H1 (cell line): ENCODE measurements at regions not wholly inside any gene's neighbourhood (a gene's known extent, or its start where the extent isn't known, plus 50 kb on each side); places are given as distances from the start of the nearest gene placed in this dataset.

Experiments
- BRCA1 ChIP-seq: IDR thresholded peaks from 2 replicates; pipeline ENCODE4 v1.6.1; 2012; ENCODE audit warnings: low read depth, low read length, improper control_type of control experiment
- CTCF ChIP-seq, 3 experiments: IDR thresholded peaks; 1 replicate in 2 of 3; 2 replicates in 1 of 3; pipeline versions ENCODE4 v1.5.1 to v1.6.1; 2011; ENCODE audit warnings: low read length in 3 of 3, mild to moderate bottlenecking in 3 of 3, inconsistent platforms in 2 of 3, low read depth in 1 of 3, moderate library complexity in 1 of 3; ENCODE audit not compliant: insufficient read depth in 1 of 3; ENCODE audit errors: control extremely low read depth in 1 of 3
- GABPA ChIP-seq: IDR thresholded peaks from 2 replicates; pipeline ENCODE4 v1.6.1; 2011; ENCODE audit warnings: mild to moderate bottlenecking, low read length, moderate library complexity, borderline replicate concordance; ENCODE audit not compliant: insufficient read depth
- KDM1A ChIP-seq: fragments of 200-600, 300-600 bp; sonication (generic); IDR thresholded peaks from 2 replicates; pipeline ENCODE4 v1.7.1; 2016; ENCODE audit warnings: mild to moderate bottlenecking, low read length, borderline replicate concordance
- MAX ChIP-seq: IDR thresholded peaks from 2 replicates; pipeline ENCODE4 v1.6.1; 2012; ENCODE audit warnings: inconsistent platforms
- NRF1 ChIP-seq: IDR thresholded peaks from 2 replicates; pipeline ENCODE4 v1.6.1; 2011; ENCODE audit warnings: mild to moderate bottlenecking, low read depth, low read length, improper control_type of control experiment
- POLR2A ChIP-seq, 2 experiments: IDR thresholded peaks; 1 replicate in 1 of 2; 2 replicates in 1 of 2; pipeline ENCODE4 v1.6.1; 2011; ENCODE audit warnings: low read depth in 2 of 2, low read length in 2 of 2, mild to moderate bottlenecking in 2 of 2; ENCODE audit errors: control extremely low read depth in 1 of 2
- RAD21 ChIP-seq, 2 experiments: IDR thresholded peaks in 1 of 2; conservative IDR thresholded peaks in 1 of 2; 2 replicates each; pipeline ENCODE4 v1.6.1; 2011; ENCODE audit warnings: low read depth in 2 of 2, low read length in 2 of 2, improper control_type of control experiment in 1 of 2, inconsistent platforms in 1 of 2, mild to moderate bottlenecking in 1 of 2, moderate library complexity in 1 of 2
- RFX5 ChIP-seq: IDR thresholded peaks from 2 replicates; pipeline ENCODE4 v1.6.1; 2011; ENCODE audit warnings: low read depth, low read length, improper control_type of control experiment, borderline replicate concordance
- SIX5 ChIP-seq: IDR thresholded peaks from 2 replicates; pipeline ENCODE4 v1.6.1; 2011; ENCODE audit warnings: mild to moderate bottlenecking, low read depth, low read length
- SUZ12 ChIP-seq: fragments of 200-600 bp; sonication (generic); IDR thresholded peaks from 2 replicates; pipeline ENCODE4 v1.6.1; 2012; ENCODE audit warnings: mild to moderate bottlenecking, inconsistent platforms, low read length, moderate library complexity, mixed read lengths

- TF ChIP-seq SIX5 (no peak), GABPA (no peak), BRCA1 (no peak), POLR2A (IDR thresholded peaks at IDR 0.05; ENCODE audit: control extremely low read depth in 1 of 2, low read depth in 2 of 2, low read length in 2 of 2) (no peak), CTCF (IDR thresholded peaks at IDR 0.05; ENCODE audit: control extremely low read depth in 1 of 3, insufficient read depth in 1 of 3, low read depth in 1 of 3, low read length in 3 of 3) (no peak), RAD21 (IDR thresholded peaks at IDR 0.05 in 1 of 2, conservative IDR thresholded peaks at IDR 0.05 in 1 of 2; ENCODE audit: low read depth in 2 of 2, low read length in 2 of 2) (no peak), KDM1A (no peak), NRF1 (no peak), MAX (no peak), SUZ12 (no peak), RFX5 (no peak)
Observed at GRCh38 chr2:12304564-12305171, 412.1 kb upstream of the TRIB2 start.
